Uterus (tissue), 2 donors: ENCODE measurements at regions not wholly inside any gene's neighbourhood (a gene's known extent, or its start where the extent isn't known, plus 50 kb on each side); places are given as distances from the start of the nearest gene placed in this dataset.

Experiments used
- POLR2A ChIP-seq, 2 donors: fragments of 450-650 bp; IDR thresholded peaks; one replicate each; pipeline ENCODE4 v1.6.1; 2016; ENCODE audit warnings: antibody characterized with exemption in 2 of 2, mild to moderate bottlenecking in 1 of 2, moderate library complexity in 1 of 2
- TF ChIP-seq, protein P1 (sequence below), 4 experiments: fragments of 200-600 bp in 2 of 4; fragments of 450-650 bp in 2 of 4; sonication (generic) in 2 of 4; IDR thresholded peaks; one replicate each; pipeline ENCODE4 v1.5.1; 2016 to 2019; ENCODE audit warnings: antibody characterized with exemption in 4 of 4, mild to moderate bottlenecking in 2 of 4, moderate library complexity in 1 of 4

DNA sequence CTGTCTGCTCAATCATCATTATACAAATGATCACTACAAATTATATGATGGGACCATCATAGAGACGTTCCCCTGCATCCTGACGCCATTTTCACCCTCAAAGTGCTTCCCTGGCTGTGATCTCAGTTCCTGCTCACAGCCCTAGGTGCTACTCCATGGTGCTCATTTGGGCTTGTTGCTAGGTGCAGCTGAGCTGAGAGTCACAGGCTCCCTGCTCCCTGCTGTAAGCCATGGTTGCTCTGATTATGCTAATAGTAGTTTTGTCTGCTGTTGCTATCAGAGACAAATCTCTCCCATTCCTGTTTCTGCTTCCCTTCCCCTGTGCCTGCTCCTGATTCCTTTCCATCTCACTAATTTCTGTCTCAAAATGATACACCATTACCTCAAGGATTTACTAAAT lies 474.3 kb downstream of the METTL15 start:
- TF ChIP-seq, protein P1, sequence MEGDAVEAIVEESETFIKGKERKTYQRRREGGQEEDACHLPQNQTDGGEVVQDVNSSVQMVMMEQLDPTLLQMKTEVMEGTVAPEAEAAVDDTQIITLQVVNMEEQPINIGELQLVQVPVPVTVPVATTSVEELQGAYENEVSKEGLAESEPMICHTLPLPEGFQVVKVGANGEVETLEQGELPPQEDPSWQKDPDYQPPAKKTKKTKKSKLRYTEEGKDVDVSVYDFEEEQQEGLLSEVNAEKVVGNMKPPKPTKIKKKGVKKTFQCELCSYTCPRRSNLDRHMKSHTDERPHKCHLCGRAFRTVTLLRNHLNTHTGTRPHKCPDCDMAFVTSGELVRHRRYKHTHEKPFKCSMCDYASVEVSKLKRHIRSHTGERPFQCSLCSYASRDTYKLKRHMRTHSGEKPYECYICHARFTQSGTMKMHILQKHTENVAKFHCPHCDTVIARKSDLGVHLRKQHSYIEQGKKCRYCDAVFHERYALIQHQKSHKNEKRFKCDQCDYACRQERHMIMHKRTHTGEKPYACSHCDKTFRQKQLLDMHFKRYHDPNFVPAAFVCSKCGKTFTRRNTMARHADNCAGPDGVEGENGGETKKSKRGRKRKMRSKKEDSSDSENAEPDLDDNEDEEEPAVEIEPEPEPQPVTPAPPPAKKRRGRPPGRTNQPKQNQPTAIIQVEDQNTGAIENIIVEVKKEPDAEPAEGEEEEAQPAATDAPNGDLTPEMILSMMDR (IDR thresholded peaks at IDR 0.05) = no peak
- TF ChIP-seq POLR2A (IDR thresholded peaks at IDR 0.05) = no peak
